Peyer's patch (tissue), 4 donors: ENCODE measurements at regions not wholly inside any gene's neighbourhood (a gene's known extent, or its start where the extent isn't known, plus 50 kb on each side); places are given as distances from the start of the nearest gene placed in this dataset.

ENCODE experiments used
- DNase-seq, 3 donors: peaks; one replicate each; pipeline ENCODE4 v3.0.0-alpha.2; 2017 to 2019
- H3K27ac ChIP-seq, 4 donors: fragments of 200-600 bp; sonication (generic); one replicate each; pipeline ENCODE4 v1.5.1; 2016 to 2019
- H3K27me3 ChIP-seq, 2 donors: fragments of 200-600 bp; sonication (generic); one replicate each; pipeline ENCODE4 v1.5.1; 2019
- H3K36me3 ChIP-seq, 3 donors: fragments of 200-600 bp; sonication (generic); one replicate each; pipeline ENCODE4 v1.5.1; 2016 to 2019
- H3K4me1 ChIP-seq, 4 donors: fragments of 200-600 bp; sonication (generic); one replicate each; pipeline ENCODE4 v1.5.1; 2016 to 2019
- H3K4me3 ChIP-seq, 4 donors: fragments of 200-600 bp; sonication (generic); 1 replicate in 3 of 4; 2 replicates in 1 of 4; pipeline ENCODE4 v1.5.1; 2016 to 2019; ENCODE audit warnings: mild to moderate bottlenecking in 1 of 4
- H3K9me3 ChIP-seq, 4 donors: fragments of 200-600 bp; sonication (generic); one replicate each; pipeline ENCODE4 v1.5.1; 2016 to 2019; ENCODE audit warnings: mild to moderate bottlenecking in 1 of 4
- POLR2A ChIP-seq, 2 donors: fragments of 450-650 bp; IDR thresholded peaks; one replicate each; pipeline ENCODE4 v1.5.1; 2017; ENCODE audit warnings: antibody characterized with exemption in 2 of 2, mild to moderate bottlenecking in 2 of 2, moderate library complexity in 2 of 2
- TF ChIP-seq, protein P1 (sequence below), 6 experiments: fragments of 450-650 bp in 4 of 6; fragments of 200-600 bp in 2 of 6; sonication (generic) in 1 of 6; IDR thresholded peaks; one replicate each; pipeline ENCODE4 v1.5.1; 2017 to 2019; ENCODE audit warnings: antibody characterized with exemption in 6 of 6, mild to moderate bottlenecking in 3 of 6, moderate library complexity in 1 of 6

DNA sequence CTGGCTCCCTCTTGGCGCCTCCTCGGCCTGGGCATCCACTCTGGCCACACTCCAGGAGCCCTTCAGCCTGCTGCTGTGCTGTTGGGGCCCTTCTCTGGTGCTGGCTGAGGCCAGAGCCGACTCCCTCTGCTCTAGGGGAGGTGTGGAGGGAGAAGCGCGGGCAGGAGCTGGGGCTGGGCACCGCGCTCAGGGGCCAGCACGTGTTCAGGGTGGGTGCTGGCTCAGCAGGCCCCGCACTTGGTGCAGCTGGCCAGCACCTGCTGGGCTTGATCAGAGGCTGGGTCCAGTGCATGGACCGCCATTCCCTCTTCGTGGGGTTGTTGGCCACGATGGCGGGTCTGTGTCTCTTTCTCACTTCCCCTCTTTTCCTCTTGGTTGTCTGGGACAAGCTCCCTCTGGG lies 2381.0 kb downstream of the LRRC4C start:
- H3K27me3 ChIP-seq: no peaks in the 10 kb centered on the region
- H3K9me3 ChIP-seq: no peaks in the 10 kb centered on the region
- no peaks in the 10 kb centered on the region for H3K4me1 ChIP-seq
- H3K27ac ChIP-seq: no peak overlapping the region
- DNase-seq: no peak
- H3K36me3 ChIP-seq: no peaks in the 10 kb centered on the region
- TF ChIP-seq POLR2A (IDR thresholded peaks at IDR 0.05): no peak
- TF ChIP-seq, protein P1, sequence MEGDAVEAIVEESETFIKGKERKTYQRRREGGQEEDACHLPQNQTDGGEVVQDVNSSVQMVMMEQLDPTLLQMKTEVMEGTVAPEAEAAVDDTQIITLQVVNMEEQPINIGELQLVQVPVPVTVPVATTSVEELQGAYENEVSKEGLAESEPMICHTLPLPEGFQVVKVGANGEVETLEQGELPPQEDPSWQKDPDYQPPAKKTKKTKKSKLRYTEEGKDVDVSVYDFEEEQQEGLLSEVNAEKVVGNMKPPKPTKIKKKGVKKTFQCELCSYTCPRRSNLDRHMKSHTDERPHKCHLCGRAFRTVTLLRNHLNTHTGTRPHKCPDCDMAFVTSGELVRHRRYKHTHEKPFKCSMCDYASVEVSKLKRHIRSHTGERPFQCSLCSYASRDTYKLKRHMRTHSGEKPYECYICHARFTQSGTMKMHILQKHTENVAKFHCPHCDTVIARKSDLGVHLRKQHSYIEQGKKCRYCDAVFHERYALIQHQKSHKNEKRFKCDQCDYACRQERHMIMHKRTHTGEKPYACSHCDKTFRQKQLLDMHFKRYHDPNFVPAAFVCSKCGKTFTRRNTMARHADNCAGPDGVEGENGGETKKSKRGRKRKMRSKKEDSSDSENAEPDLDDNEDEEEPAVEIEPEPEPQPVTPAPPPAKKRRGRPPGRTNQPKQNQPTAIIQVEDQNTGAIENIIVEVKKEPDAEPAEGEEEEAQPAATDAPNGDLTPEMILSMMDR (IDR thresholded peaks at IDR 0.05): no peak
- no peak overlapping the region for H3K4me3 ChIP-seq

DNA sequence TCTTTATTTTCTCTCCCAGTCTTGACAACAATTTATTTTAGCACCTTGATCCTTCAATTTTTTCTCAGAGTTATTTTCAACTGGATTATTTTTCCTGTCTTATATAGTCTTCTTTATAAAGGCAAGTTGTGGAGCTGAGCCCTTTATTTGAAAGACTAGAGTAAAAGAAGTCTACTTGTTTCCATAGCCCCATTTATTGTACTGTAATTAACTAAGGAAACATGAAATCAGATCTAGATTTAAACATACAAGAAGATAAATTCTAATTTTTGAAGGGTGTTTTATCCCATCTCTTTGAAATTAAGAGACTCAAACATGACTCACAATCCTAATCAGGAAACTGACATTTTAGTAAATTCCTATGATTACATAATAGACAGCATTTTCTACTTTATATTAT lies 2421.8 kb downstream of the LRRC4C start:
- no peak overlapping the region for H3K4me3 ChIP-seq
- no peak overlapping the region for H3K27ac ChIP-seq
- H3K4me1 ChIP-seq: no peaks in the 10 kb centered on the region
- DNase-seq: no peak
- no peak for TF ChIP-seq POLR2A (IDR thresholded peaks at IDR 0.05)
- TF ChIP-seq, protein P1 (IDR thresholded peaks at IDR 0.05): no peak
- H3K9me3 ChIP-seq: no peaks in the 10 kb centered on the region
- H3K36me3 ChIP-seq: no peaks in the 10 kb centered on the region
- H3K27me3 ChIP-seq: no peaks in the 10 kb centered on the region

DNA sequence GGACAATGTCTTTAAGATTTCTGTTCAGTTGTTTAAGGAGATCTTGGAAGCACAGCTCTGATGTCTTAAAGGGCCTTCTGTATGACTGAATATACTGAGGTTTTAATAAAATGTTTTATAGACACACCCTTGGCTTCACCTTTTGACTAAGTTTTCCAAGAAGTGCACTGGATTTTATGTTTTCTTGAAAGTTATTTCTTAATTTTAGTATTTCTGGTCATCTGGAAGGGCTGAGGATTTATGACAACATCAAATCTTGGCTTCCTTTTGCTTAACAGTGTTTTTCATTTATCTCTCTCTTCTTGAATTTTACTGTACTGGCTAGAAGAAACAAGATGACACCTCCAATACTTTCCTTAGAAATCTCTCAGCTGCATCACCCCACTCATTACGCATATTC lies 2423.4 kb downstream of the LRRC4C start:
- Histone ChIP-seq H3K27ac (no peak overlapping the region), H3K9me3 (no peaks in the 10 kb centered on the region), H3K27me3 (no peaks in the 10 kb centered on the region), H3K4me3 (no peak overlapping the region), H3K4me1 (no peaks in the 10 kb centered on the region), H3K36me3 (no peaks in the 10 kb centered on the region)
- TF ChIP-seq POLR2A (IDR thresholded peaks at IDR 0.05): no peak
- TF ChIP-seq, protein P1 (IDR thresholded peaks at IDR 0.05): no peak
- no peak for DNase-seq

DNA sequence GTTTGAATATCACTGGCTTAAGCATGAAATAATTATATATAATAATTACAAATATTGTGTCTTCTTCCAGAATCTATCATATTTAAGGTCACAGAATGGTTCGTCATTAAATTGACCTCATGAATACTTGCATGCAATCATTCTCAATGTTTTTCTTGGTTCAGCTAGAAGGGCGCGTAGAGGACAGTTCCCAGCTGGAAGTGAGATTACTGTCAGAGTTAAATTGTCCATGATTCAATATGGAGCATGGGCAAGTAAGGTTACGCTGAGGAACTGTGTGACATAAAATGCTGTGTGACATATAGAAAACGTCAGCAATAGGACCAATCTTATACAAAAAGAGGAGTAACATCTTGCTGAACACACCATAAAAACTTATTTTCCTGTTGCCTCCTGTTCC lies 2423.5 kb upstream of the RAG2 start:
- no peak overlapping the region for H3K4me3 ChIP-seq
- no peaks in the 10 kb centered on the region for H3K36me3 ChIP-seq
- no peak for DNase-seq
- H3K4me1 ChIP-seq: no peaks in the 10 kb centered on the region
- no peaks in the 10 kb centered on the region for H3K9me3 ChIP-seq
- TF ChIP-seq, protein P1 (IDR thresholded peaks at IDR 0.05): no peak
- TF ChIP-seq POLR2A (IDR thresholded peaks at IDR 0.05): no peak
- H3K27me3 ChIP-seq: no peaks in the 10 kb centered on the region
- no peak overlapping the region for H3K27ac ChIP-seq

DNA sequence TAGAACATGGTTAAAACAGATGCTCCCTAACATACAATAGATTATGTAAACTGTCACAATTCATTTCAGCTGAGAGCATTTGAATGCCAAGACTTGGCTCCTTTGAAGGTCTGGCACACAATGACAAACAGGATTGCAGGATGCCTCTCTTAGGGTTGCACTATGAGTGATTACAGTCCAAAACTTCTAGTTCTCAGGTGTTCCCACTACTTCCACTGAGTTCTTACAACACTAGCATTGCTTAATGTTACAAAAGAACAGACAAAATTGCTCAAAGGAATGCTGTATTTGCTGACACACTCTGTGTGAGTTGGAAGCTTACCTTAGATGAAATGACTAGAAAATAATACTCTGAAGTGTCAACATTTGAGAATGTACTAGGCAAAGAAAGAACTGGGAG lies 2413.8 kb upstream of the RAG2 start:
- no peaks in the 10 kb centered on the region for H3K9me3 ChIP-seq
- no peak overlapping the region for H3K27ac ChIP-seq
- H3K4me3 ChIP-seq: no peak overlapping the region
- no peaks in the 10 kb centered on the region for H3K27me3 ChIP-seq
- no peaks in the 10 kb centered on the region for H3K36me3 ChIP-seq
- H3K4me1 ChIP-seq: no peaks in the 10 kb centered on the region
- DNase-seq: no peak
- TF ChIP-seq POLR2A (IDR thresholded peaks at IDR 0.05): no peak
- TF ChIP-seq, protein P1 (IDR thresholded peaks at IDR 0.05): no peak

DNA sequence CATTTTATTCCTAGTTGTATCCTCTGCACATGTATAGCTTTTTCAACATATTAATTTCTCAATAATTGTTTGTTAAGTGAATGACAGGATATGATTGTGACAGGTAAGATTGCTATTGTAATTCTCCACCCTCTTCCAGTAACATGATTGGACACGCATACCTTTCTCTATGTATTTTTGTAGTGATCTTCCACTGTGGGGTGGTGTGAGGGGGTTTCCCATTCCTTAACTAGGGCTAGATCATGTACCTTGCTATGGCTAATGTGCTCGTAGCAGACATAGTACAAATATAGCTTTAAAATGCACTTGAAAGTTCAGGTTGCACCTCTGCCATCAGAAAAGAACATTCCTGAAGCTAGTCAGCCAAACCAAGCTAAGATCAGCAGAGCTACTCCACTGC lies 2392.8 kb upstream of the RAG2 start:
- Histone ChIP-seq H3K36me3 (no peaks in the 10 kb centered on the region), H3K27ac (no peak overlapping the region), H3K4me1 (no peaks in the 10 kb centered on the region), H3K9me3 (no peaks in the 10 kb centered on the region), H3K27me3 (no peaks in the 10 kb centered on the region), H3K4me3 (no peak overlapping the region)
- no peak for TF ChIP-seq POLR2A (IDR thresholded peaks at IDR 0.05)
- TF ChIP-seq, protein P1 (IDR thresholded peaks at IDR 0.05): no peak
- no peak for DNase-seq
